BLaER1 treated with 17β-estradiol and CSF1 and Interleukin-3, amounts not matched to agents 10 nM and 100 nM (cell line): ENCODE measurements at regions not wholly inside any gene's neighbourhood (a gene's known extent, or its start where the extent isn't known, plus 50 kb on each side); places are given as distances from the start of the nearest gene placed in this dataset.

Experiments
- H3K27ac ChIP-seq, 11 experiments: shearing (Covaris generic); formaldehyde crosslinking; 2 replicates each; pipeline ENCODE4 v1.8.1; 2022
- H3K27me3 ChIP-seq, 11 experiments: shearing (Covaris generic); formaldehyde crosslinking; 2 replicates each; pipeline ENCODE4 v1.8.1; 2022
- H3K36me3 ChIP-seq, 11 experiments: shearing (Covaris generic); formaldehyde crosslinking; 2 replicates each; pipeline ENCODE4 v1.8.1; 2022
- H3K4me1 ChIP-seq, 10 experiments: shearing (Covaris generic); formaldehyde crosslinking; 2 replicates each; pipeline ENCODE4 v1.8.1; 2022
- H3K4me2 ChIP-seq, 11 experiments: shearing (Covaris generic); formaldehyde crosslinking; 2 replicates each; pipeline ENCODE4 v1.8.1; 2022
- H3K4me3 ChIP-seq, 10 experiments: shearing (Covaris generic); formaldehyde crosslinking; 2 replicates each; pipeline ENCODE4 v1.8.1; 2022
- H3K9ac ChIP-seq, 11 experiments: shearing (Covaris generic); formaldehyde crosslinking; 2 replicates each; pipeline ENCODE4 v1.8.1; 2022
- H3K9me3 ChIP-seq, 11 experiments: shearing (Covaris generic); formaldehyde crosslinking; replicated peaks in 1 of 11; 2 replicates each; pipeline ENCODE4 v1.8.1; 2022
- H4K20me1 ChIP-seq, 11 experiments: shearing (Covaris generic); formaldehyde crosslinking; 2 replicates each; pipeline ENCODE4 v1.8.1; 2022
- Cebpa-rat ChIP-seq, 11 experiments: shearing (Covaris generic); IDR thresholded peaks; 2 replicates each; pipeline ENCODE4 v1.8.1; 2022

GRCh38 chr20:11034025-11034424 is 360.2 kb upstream of the JAG1 start:
- H4K20me1 ChIP-seq: no peaks in the 10 kb centered on the region
- no peak for TF ChIP-seq Cebpa-rat (IDR thresholded peaks at IDR 0.05)
- no peaks in the 10 kb centered on the region; a peak in 1 of 20 replicates for H3K4me1 ChIP-seq
- no peak overlapping the region for H3K27ac ChIP-seq
- H3K4me3 ChIP-seq: no peak overlapping the region
- no peak overlapping the region for H3K4me2 ChIP-seq
- H3K9ac ChIP-seq: no peak overlapping the region
- H3K9me3 ChIP-seq: peaks cover 0 to 15% (median 0%) of the 10 kb centered on the region in 11 experiments; a peak in 3 of 22 replicates
- H3K36me3 ChIP-seq: no peaks in the 10 kb centered on the region
- no peaks in the 10 kb centered on the region for H3K27me3 ChIP-seq

- H3K4me3 ChIP-seq: no peak overlapping the region
- H3K4me1 ChIP-seq: no peaks in the 10 kb centered on the region; a peak in 1 of 20 replicates
- H3K27ac ChIP-seq: no peak overlapping the region
- H3K4me2 ChIP-seq: no peak overlapping the region
- no peaks in the 10 kb centered on the region for H3K27me3 ChIP-seq
- no peak for TF ChIP-seq Cebpa-rat (IDR thresholded peaks at IDR 0.05)
- no peaks in the 10 kb centered on the region for H4K20me1 ChIP-seq
- peaks cover 0 to 15% (median 0%) of the 10 kb centered on the region in 11 experiments; a peak in 3 of 22 replicates for H3K9me3 ChIP-seq
- no peak overlapping the region for H3K9ac ChIP-seq
- no peaks in the 10 kb centered on the region for H3K36me3 ChIP-seq
Measured at GRCh38 chr20:11035211-11035610, 361.4 kb upstream of the JAG1 start.

GRCh38 chr20:11041396-11041795 is 367.6 kb upstream of the JAG1 start:
- H3K36me3 ChIP-seq: no peaks in the 10 kb centered on the region
- H3K4me2 ChIP-seq: no peak overlapping the region
- no peak overlapping the region for H3K27ac ChIP-seq
- no peak overlapping the region for H3K9ac ChIP-seq
- H3K4me3 ChIP-seq: no peak overlapping the region
- TF ChIP-seq Cebpa-rat (IDR thresholded peaks at IDR 0.05): no peak
- H3K4me1 ChIP-seq: no peaks in the 10 kb centered on the region
- no peaks in the 10 kb centered on the region for H3K9me3 ChIP-seq
- H4K20me1 ChIP-seq: no peaks in the 10 kb centered on the region
- no peaks in the 10 kb centered on the region for H3K27me3 ChIP-seq

- Histone ChIP-seq H4K20me1 (no peaks in the 10 kb centered on the region), H3K4me2 (no peak overlapping the region), H3K4me3 (no peak overlapping the region), H3K36me3 (no peaks in the 10 kb centered on the region), H3K9me3 (no peaks in the 10 kb centered on the region), H3K4me1 (no peaks in the 10 kb centered on the region), H3K27ac (no peak overlapping the region), H3K9ac (no peak overlapping the region), H3K27me3 (no peaks in the 10 kb centered on the region)
- no peak for TF ChIP-seq Cebpa-rat (IDR thresholded peaks at IDR 0.05)
Measured at GRCh38 chr20:11043001-11043400, 369.2 kb upstream of the JAG1 start.

GRCh38 chr20:11044561-11044960 is 370.8 kb upstream of the JAG1 start:
- Histone ChIP-seq H3K9me3 (no peaks in the 10 kb centered on the region), H3K27ac (no peak overlapping the region), H3K27me3 (no peaks in the 10 kb centered on the region), H3K9ac (no peak overlapping the region), H3K4me1 (no peaks in the 10 kb centered on the region), H4K20me1 (no peaks in the 10 kb centered on the region), H3K36me3 (no peaks in the 10 kb centered on the region), H3K4me2 (no peak overlapping the region), H3K4me3 (no peak overlapping the region)
- no peak for TF ChIP-seq Cebpa-rat (IDR thresholded peaks at IDR 0.05)

- no peak for TF ChIP-seq Cebpa-rat (IDR thresholded peaks at IDR 0.05)
- Histone ChIP-seq H3K4me1 (no peaks in the 10 kb centered on the region), H3K4me3 (no peak overlapping the region), H3K9ac (no peak overlapping the region), H4K20me1 (no peaks in the 10 kb centered on the region), H3K36me3 (no peaks in the 10 kb centered on the region), H3K27ac (no peak overlapping the region), H3K27me3 (no peaks in the 10 kb centered on the region), H3K4me2 (no peak overlapping the region), H3K9me3 (no peaks in the 10 kb centered on the region)
Measured at GRCh38 chr20:11045412-11046175, 371.8 kb upstream of the JAG1 start.

- TF ChIP-seq Cebpa-rat (IDR thresholded peaks at IDR 0.05): no peak
- no peaks in the 10 kb centered on the region for H3K36me3 ChIP-seq
- H3K9me3 ChIP-seq: no peaks in the 10 kb centered on the region
- H3K27ac ChIP-seq: no peak overlapping the region
- no peaks in the 10 kb centered on the region for H3K27me3 ChIP-seq
- no peaks in the 10 kb centered on the region for H4K20me1 ChIP-seq
- H3K4me2 ChIP-seq: no peak overlapping the region
- no peak overlapping the region for H3K9ac ChIP-seq
- no peak overlapping the region for H3K4me3 ChIP-seq
- no peaks in the 10 kb centered on the region for H3K4me1 ChIP-seq
Measured at GRCh38 chr20:11047559-11047958, 373.8 kb upstream of the JAG1 start.

- H3K4me1 ChIP-seq: no peaks in the 10 kb centered on the region
- no peaks in the 10 kb centered on the region for H3K9me3 ChIP-seq
- no peaks in the 10 kb centered on the region for H3K36me3 ChIP-seq
- TF ChIP-seq Cebpa-rat (IDR thresholded peaks at IDR 0.05): no peak
- no peak overlapping the region for H3K4me2 ChIP-seq
- no peaks in the 10 kb centered on the region for H4K20me1 ChIP-seq
- no peak overlapping the region for H3K4me3 ChIP-seq
- no peaks in the 10 kb centered on the region for H3K27me3 ChIP-seq
- H3K9ac ChIP-seq: no peak overlapping the region
- H3K27ac ChIP-seq: no peak overlapping the region
Measured at GRCh38 chr20:11048739-11049138, 374.9 kb upstream of the JAG1 start.

- H3K4me3 ChIP-seq: no peak overlapping the region
- H3K4me2 ChIP-seq: no peak overlapping the region
- no peaks in the 10 kb centered on the region for H3K9me3 ChIP-seq
- no peak for TF ChIP-seq Cebpa-rat (IDR thresholded peaks at IDR 0.05)
- H3K9ac ChIP-seq: no peak overlapping the region
- no peaks in the 10 kb centered on the region for H3K27me3 ChIP-seq
- no peaks in the 10 kb centered on the region for H4K20me1 ChIP-seq
- no peaks in the 10 kb centered on the region for H3K36me3 ChIP-seq
- no peak overlapping the region for H3K27ac ChIP-seq
- H3K4me1 ChIP-seq: no peaks in the 10 kb centered on the region
Measured at GRCh38 chr20:11050350-11050749, 376.6 kb upstream of the JAG1 start.

GRCh38 chr20:11051136-11051535 is 377.3 kb upstream of the JAG1 start:
- TF ChIP-seq Cebpa-rat (IDR thresholded peaks at IDR 0.05): no peak
- no peak overlapping the region for H3K27ac ChIP-seq
- no peaks in the 10 kb centered on the region for H3K27me3 ChIP-seq
- no peak overlapping the region for H3K4me2 ChIP-seq
- H3K9ac ChIP-seq: no peak overlapping the region
- no peaks in the 10 kb centered on the region for H3K9me3 ChIP-seq
- H4K20me1 ChIP-seq: no peaks in the 10 kb centered on the region
- no peaks in the 10 kb centered on the region for H3K36me3 ChIP-seq
- peaks cover 0 to 2% (median under 1%) of the 10 kb centered on the region in 10 experiments; a peak in 5 of 20 replicates for H3K4me1 ChIP-seq
- H3K4me3 ChIP-seq: no peak overlapping the region
